GM10266 (cell line): ENCODE measurements at regions not wholly inside any gene's neighbourhood (a gene's known extent, or its start where the extent isn't known, plus 50 kb on each side); places are given as distances from the start of the nearest gene placed in this dataset.

Source experiments
- DNase-seq: peaks from one replicate; pipeline ENCODE4 v3.0.0; 2012; ENCODE audit errors: extremely low spot score
- CTCF ChIP-seq: IDR thresholded peaks from 2 replicates; pipeline ENCODE4 v1.5.1; 2012; ENCODE audit warnings: mild to moderate bottlenecking, low read depth; ENCODE audit not compliant: control insufficient read depth, insufficient read depth; ENCODE audit errors: missing control alignments

GRCh38 chr10:117884093-117884492 is 162.6 kb downstream of the RAB11FIP2 start:
- TF ChIP-seq CTCF, result no peak
- DNase-seq, result no peak

DNA sequence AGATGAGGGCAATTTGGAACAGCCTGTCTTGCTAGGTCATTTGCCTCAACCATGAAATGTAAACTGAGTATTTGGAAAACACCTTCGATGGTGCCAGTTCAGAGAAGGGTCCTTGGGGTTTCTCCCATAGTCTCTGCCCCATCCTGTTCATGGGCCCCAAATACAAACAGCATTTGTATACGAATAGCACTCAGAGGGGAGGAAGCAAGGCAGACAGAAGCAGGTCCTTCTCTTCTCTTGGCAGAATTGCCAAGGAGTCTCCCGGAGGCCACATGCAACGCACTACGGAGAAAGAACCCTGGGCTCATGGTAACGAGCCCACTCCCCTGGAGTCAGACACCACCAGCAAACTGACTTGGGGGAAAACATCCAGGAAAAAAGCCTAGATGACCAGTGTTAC is 162.1 kb downstream of the RAB11FIP2 start:
- TF ChIP-seq CTCF, result no peak
- no peak for DNase-seq

DNA sequence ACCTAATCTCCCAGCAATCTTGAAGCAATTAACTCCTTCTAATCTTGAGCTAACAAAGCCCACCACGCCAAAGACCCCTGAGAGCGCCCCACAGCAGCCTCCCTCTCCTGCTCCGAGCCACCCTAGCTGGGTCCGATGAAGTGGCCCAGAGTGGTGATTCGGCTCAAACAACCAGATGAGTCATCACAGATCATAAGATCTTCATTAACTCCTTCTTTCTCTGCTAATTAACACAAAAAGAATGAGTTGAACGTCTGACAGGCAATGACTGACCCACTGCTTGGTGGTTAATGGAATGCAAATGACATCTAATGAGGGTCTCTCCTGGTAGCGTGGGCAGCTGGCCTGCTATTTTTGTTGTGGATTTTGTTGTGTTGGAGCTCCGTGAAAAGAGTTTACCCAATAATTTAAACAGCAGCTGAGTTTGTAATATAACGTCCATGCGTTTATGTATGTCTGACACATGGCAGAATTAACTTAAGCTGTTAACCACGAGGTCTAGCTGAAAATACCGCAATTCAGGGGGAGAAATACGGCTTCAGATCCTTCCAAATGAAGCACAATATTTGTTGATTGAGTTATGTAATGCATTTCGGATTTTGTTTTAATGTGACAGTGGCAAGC is 161.4 kb downstream of the RAB11FIP2 start:
- TF ChIP-seq CTCF, result no peak
- DNase-seq, result no peak

- no peak for DNase-seq
- TF ChIP-seq CTCF, result no peak
Observed at GRCh38 chr10:117886766-117887165, 160.0 kb downstream of the RAB11FIP2 start.

GRCh38 chr10:117889664-117890063 is 157.1 kb downstream of the RAB11FIP2 start:
- no peak for TF ChIP-seq CTCF
- no peak for DNase-seq

- no peak for DNase-seq
- TF ChIP-seq CTCF, result no peak
Observed at GRCh38 chr10:117892681-117893220, 154.0 kb downstream of the RAB11FIP2 start.

- DNase-seq, result no peak
- TF ChIP-seq CTCF, result no peak
Observed at GRCh38 chr10:117894339-117894738, 152.4 kb downstream of the RAB11FIP2 start.
